ENCODE measurements at regions not wholly inside any gene's neighbourhood (a gene's known extent, or its start where the extent isn't known, plus 50 kb on each side); places are given as distances from the start of the nearest gene placed in this dataset.
"Not testable (repeated sequence)": the region's sequence is repeated elsewhere in the genome, so short reads cannot be mapped to it uniquely, and the experiment has no call there.

DNA sequence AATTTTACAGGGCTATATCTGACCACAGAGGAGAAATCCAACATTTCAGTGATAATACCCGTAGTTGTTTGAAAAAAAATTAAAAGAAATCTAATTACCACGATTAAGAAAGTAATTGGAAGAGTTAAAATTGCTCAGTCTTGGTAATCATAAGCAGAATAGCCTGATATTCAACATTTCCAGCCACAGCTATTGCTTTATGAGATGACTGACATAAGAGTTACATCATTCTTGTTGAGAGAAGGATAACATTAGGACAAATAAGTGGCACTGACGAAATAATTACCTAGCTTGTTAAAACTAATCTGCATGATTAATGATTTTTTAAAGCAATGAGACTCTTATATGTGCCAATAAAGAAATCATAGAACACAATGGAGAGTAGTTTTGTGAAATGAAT lies 825.0 kb upstream of the GBE1 start:
- in situ Hi-C loops (cut with MboI; ENCODE audit: low sequenced_read_pairs in 4 of 4) (no loop called here), intact Hi-C loops (cut with DNase I; ENCODE audit: low total_unique reads) (no loop called here)
- no peak for ATAC-seq
- no peaks in the 10 kb centered on the region for H3K27me3 ChIP-seq
- H3K4me1 ChIP-seq, result no peaks in the 10 kb centered on the region
- no peak overlapping the region for H3K27ac ChIP-seq
- TF ChIP-seq CTCF (IDR thresholded peaks at IDR 0.05 in 4 of 5, conservative IDR thresholded peaks at IDR 0.05 in 1 of 5) (no peak), POLR2A (IDR thresholded peaks at IDR 0.05) (no peak)
- no peaks in the 10 kb centered on the region for H3K9me3 ChIP-seq
- H3K4me3 ChIP-seq, result no peak overlapping the region
- DNase-seq, result no peak
- no peaks in the 10 kb centered on the region for H3K36me3 ChIP-seq

GRCh38 chr3:82586002-82586401 lies 824.6 kb upstream of the GBE1 start:
- intact Hi-C loops (cut with DNase I; ENCODE audit: low total_unique reads); H3K36me3 ChIP-seq; H3K9me3 ChIP-seq; ATAC-seq; in situ Hi-C loops (cut with MboI; ENCODE audit: low sequenced_read_pairs in 4 of 4); H3K27me3 ChIP-seq; H3K4me1 ChIP-seq; DNase-seq; H3K27ac ChIP-seq; H3K4me3 ChIP-seq: not testable (repeated sequence)

GRCh38 chr3:82585591-82585990 lies 824.1 kb upstream of the GBE1 start:
- H3K4me3 ChIP-seq; in situ Hi-C loops (cut with MboI; ENCODE audit: low sequenced_read_pairs in 4 of 4): not testable (repeated sequence)

GRCh38 chr3:82584861-82585260 lies 823.4 kb upstream of the GBE1 start:
- ATAC-seq, result not testable (repeated sequence)

More at GRCh38 chr3:82585591-82585990, 824.1 kb upstream of the GBE1 start:
- intact Hi-C loops (cut with DNase I; ENCODE audit: low total_unique reads); DNase-seq; ATAC-seq; H3K4me1 ChIP-seq; H3K27me3 ChIP-seq; H3K9me3 ChIP-seq; H3K36me3 ChIP-seq; H3K27ac ChIP-seq: not testable (repeated sequence)

DNA sequence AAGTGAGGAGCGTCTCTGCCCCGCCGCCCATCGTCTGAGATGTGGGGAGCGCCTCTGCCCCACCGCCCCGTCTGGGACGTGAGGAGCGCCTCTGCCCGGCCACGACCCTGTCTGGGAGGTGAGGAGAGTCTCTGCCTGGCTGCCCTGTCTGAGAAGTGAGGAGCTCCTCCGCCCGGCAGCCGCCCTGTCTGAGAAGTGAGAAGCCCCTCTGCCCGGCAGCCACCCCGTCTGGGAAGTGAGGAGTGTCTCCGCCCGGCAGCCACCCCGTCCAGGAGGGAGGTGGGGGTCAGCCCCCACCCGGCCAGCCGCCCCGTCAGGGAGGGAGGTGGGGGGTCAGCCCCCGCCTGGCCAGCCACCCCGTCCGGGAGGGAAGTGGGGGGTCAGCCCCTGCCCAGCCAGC lies 823.0 kb upstream of the GBE1 start:
- H3K36me3 ChIP-seq; H3K9me3 ChIP-seq; H3K27ac ChIP-seq; H3K4me3 ChIP-seq; DNase-seq; in situ Hi-C loops (cut with MboI; ENCODE audit: low sequenced_read_pairs in 4 of 4); ATAC-seq; intact Hi-C loops (cut with DNase I; ENCODE audit: low total_unique reads); H3K27me3 ChIP-seq; H3K4me1 ChIP-seq: not testable (repeated sequence)

More at GRCh38 chr3:82584861-82585260, 823.4 kb upstream of the GBE1 start:
- DNase-seq; H3K36me3 ChIP-seq; intact Hi-C loops (cut with DNase I; ENCODE audit: low total_unique reads); H3K4me3 ChIP-seq; H3K27me3 ChIP-seq; H3K27ac ChIP-seq; H3K9me3 ChIP-seq; H3K4me1 ChIP-seq; in situ Hi-C loops (cut with MboI; ENCODE audit: low sequenced_read_pairs in 4 of 4): not testable (repeated sequence)

- Histone ChIP-seq H3K27ac (no peak overlapping the region), H3K4me1 (no peaks in the 10 kb centered on the region), H3K9me3 (no peaks in the 10 kb centered on the region), H3K4me3 (no peak overlapping the region), H3K36me3 (no peaks in the 10 kb centered on the region), H3K27me3 (no peaks in the 10 kb centered on the region)
- intact Hi-C loops (cut with DNase I; ENCODE audit: low total_unique reads), result no loop called here
- ATAC-seq (no peak), DNase-seq (no peak)
- in situ Hi-C loops (cut with MboI; ENCODE audit: low sequenced_read_pairs in 4 of 4), result no loop called here
- TF ChIP-seq CTCF (IDR thresholded peaks at IDR 0.05 in 4 of 5, conservative IDR thresholded peaks at IDR 0.05 in 1 of 5), result no peak
- TF ChIP-seq POLR2A (IDR thresholded peaks at IDR 0.05), result no peak
These were observed 819.9 kb upstream of the GBE1 start for GRCh38 chr3:82581350-82581749.

- Histone ChIP-seq H3K9me3 (no peaks in the 10 kb centered on the region), H3K27me3 (no peaks in the 10 kb centered on the region), H3K4me1 (no peaks in the 10 kb centered on the region), H3K4me3 (no peak overlapping the region), H3K36me3 (no peaks in the 10 kb centered on the region), H3K27ac (no peak overlapping the region)
- ATAC-seq (no peak), DNase-seq (no peak)
- intact Hi-C loops (cut with DNase I; ENCODE audit: low total_unique reads) (no loop called here), in situ Hi-C loops (cut with MboI; ENCODE audit: low sequenced_read_pairs in 4 of 4) (no loop called here)
- TF ChIP-seq POLR2A (IDR thresholded peaks at IDR 0.05), result no peak
These were observed 811.3 kb upstream of the GBE1 start for GRCh38 chr3:82572721-82573120.
